BLaER1 treated with 17β-estradiol and CSF1 and Interleukin-3, amounts not matched to agents 10 nM and 100 nM (cell line): ENCODE measurements at regions not wholly inside any gene's neighbourhood (a gene's known extent, or its start where the extent isn't known, plus 50 kb on each side); places are given as distances from the start of the nearest gene placed in this dataset.

Experiments used
- H3K27ac ChIP-seq, 11 experiments: shearing (Covaris generic); formaldehyde crosslinking; 2 replicates each; pipeline ENCODE4 v1.8.1; 2022
- H3K27me3 ChIP-seq, 11 experiments: shearing (Covaris generic); formaldehyde crosslinking; 2 replicates each; pipeline ENCODE4 v1.8.1; 2022
- H3K36me3 ChIP-seq, 11 experiments: shearing (Covaris generic); formaldehyde crosslinking; 2 replicates each; pipeline ENCODE4 v1.8.1; 2022
- H3K4me1 ChIP-seq, 10 experiments: shearing (Covaris generic); formaldehyde crosslinking; 2 replicates each; pipeline ENCODE4 v1.8.1; 2022
- H3K4me2 ChIP-seq, 11 experiments: shearing (Covaris generic); formaldehyde crosslinking; 2 replicates each; pipeline ENCODE4 v1.8.1; 2022
- H3K4me3 ChIP-seq, 10 experiments: shearing (Covaris generic); formaldehyde crosslinking; 2 replicates each; pipeline ENCODE4 v1.8.1; 2022
- H3K9ac ChIP-seq, 11 experiments: shearing (Covaris generic); formaldehyde crosslinking; 2 replicates each; pipeline ENCODE4 v1.8.1; 2022
- H3K9me3 ChIP-seq, 11 experiments: shearing (Covaris generic); formaldehyde crosslinking; replicated peaks in 1 of 11; 2 replicates each; pipeline ENCODE4 v1.8.1; 2022
- H4K20me1 ChIP-seq, 11 experiments: shearing (Covaris generic); formaldehyde crosslinking; 2 replicates each; pipeline ENCODE4 v1.8.1; 2022
- Cebpa-rat ChIP-seq, 11 experiments: shearing (Covaris generic); IDR thresholded peaks; 2 replicates each; pipeline ENCODE4 v1.8.1; 2022

DNA sequence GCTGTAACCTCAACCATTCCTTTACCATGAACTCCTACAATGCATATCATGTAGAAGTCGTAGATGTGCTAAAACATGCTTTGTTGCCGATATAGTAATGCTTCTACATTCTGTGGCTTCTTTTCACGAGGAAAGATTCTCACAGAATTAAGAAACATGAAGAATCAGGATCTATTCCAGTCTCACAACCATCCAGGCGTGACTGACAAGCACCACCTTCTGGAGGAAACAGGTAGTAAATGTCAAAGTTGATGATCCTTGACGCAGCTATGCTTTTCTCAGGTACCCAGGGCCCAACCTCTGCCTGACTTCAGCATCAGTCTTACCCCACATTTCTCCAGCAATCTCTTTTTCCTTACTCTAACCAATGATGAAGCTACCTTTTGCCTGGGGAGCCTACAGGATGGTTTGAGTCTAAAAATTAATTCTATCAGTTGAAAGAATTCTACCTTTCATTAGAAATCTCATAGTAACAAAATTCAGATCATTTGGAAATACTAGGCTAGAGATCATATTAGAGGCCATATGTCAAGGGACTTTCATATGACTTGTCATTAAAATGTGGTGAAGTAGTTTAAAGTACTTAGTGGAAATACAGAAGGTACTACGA is 123.3 kb upstream of the RND3 start:
- Histone ChIP-seq H3K4me1 (peaks cover 0 to 42% (median 14%) of the 10 kb centered on the region in 10 experiments; a peak in 17 of 20 replicates), H3K9me3 (no peaks in the 10 kb centered on the region), H3K4me2 (peak overlapping the region in 7 of 11 experiments; percentile 12 to 37 (median 25); a peak in 12 of 22 replicates), H3K36me3 (no peaks in the 10 kb centered on the region), H3K27ac (no peak overlapping the region), H3K4me3 (no peak overlapping the region), H3K9ac (no peak overlapping the region), H4K20me1 (no peaks in the 10 kb centered on the region), H3K27me3 (no peaks in the 10 kb centered on the region)
- no peak for TF ChIP-seq Cebpa-rat (IDR thresholded peaks at IDR 0.05)

DNA sequence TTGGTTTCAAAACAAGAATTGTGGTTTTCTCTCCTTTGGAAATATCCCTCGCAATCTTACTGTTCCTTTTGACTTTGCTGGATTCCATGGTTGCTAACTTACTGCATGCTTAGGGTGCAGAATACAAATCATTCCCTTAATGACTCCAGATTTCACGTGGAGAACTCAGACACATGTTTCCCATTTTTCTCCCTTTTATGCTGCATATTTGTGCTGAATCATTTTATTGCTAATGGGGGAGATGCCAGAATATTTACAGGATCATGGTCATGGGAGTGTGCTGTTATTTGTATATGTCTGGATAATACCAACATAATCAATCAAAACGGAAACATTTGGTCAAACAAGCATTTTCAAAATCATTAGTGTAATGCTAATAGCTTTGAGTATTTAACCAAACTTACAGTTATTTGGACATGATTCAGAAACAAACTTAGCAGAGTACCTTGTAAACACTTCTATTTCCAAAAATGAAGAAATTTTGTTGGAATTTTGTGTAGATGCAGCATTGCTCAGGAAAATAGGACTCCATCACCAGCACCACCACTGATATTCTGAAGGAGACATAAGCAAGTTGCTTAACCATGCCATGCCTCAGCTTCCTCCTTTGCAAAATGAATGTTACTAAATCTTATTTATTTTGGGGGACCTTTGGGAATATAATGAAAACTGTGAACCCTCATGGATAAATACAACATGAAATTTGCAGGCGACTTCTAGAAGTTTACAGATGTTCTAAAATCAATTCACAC is 122.5 kb upstream of the RND3 start:
- H3K27me3 ChIP-seq: no peaks in the 10 kb centered on the region
- H4K20me1 ChIP-seq: no peaks in the 10 kb centered on the region
- no peak for TF ChIP-seq Cebpa-rat (IDR thresholded peaks at IDR 0.05)
- peak overlapping the region in 7 of 11 experiments; percentile 12 to 37 (median 25); a peak in 12 of 22 replicates for H3K4me2 ChIP-seq
- H3K36me3 ChIP-seq: no peaks in the 10 kb centered on the region
- H3K4me3 ChIP-seq: no peak overlapping the region
- H3K9ac ChIP-seq: no peak overlapping the region
- H3K27ac ChIP-seq: no peak overlapping the region
- peaks cover 0 to 42% (median 14%) of the 10 kb centered on the region in 10 experiments; a peak in 17 of 20 replicates for H3K4me1 ChIP-seq
- H3K9me3 ChIP-seq: no peaks in the 10 kb centered on the region

DNA sequence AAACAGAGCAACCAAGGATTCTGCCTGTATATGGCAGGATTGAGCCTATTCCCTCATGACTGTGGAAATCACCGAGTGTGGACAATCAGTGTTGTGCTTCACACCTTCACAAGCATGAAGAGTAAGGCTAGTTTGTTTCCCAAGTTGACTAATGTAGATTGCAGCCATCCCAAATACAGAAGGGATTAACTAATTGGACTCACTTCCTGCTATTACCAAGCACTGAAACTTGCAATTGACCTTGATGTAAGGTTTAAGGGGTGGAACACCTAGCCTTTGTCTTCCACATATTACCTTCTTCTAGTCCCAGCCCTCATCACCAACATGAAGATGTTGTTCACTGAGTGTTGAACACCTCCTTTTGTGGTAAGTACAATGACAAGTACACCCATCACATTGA is 120.9 kb upstream of the RND3 start:
- no peak overlapping the region for H3K9ac ChIP-seq
- TF ChIP-seq Cebpa-rat (IDR thresholded peaks at IDR 0.05): no peak
- H3K4me3 ChIP-seq: no peak overlapping the region
- no peaks in the 10 kb centered on the region for H3K9me3 ChIP-seq
- H3K4me2 ChIP-seq: no peak overlapping the region
- H3K27ac ChIP-seq: no peak overlapping the region
- no peaks in the 10 kb centered on the region for H4K20me1 ChIP-seq
- H3K36me3 ChIP-seq: no peaks in the 10 kb centered on the region
- peaks cover 0 to 38% (median 14%) of the 10 kb centered on the region in 10 experiments; a peak in 17 of 20 replicates for H3K4me1 ChIP-seq
- no peaks in the 10 kb centered on the region for H3K27me3 ChIP-seq

DNA sequence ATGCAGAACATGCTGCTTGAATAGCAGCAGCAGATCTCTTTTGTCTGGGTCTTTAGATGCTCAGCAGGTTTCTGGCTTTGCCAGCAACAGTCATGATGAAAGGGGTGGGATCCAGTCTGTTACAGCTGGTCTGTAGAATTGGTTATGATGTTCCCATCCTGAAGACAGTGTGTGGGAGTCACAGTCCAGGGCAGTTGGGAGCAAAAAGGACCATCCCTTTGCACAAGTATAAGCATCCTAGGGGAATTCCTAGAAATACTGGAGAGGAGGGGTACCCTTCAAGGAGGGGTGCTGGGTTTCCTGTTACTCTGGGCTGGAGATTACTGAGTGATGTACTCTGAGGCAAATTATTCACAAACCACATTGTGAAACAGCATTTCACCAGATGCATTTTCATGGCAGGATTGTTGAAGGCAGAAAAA is 119.9 kb upstream of the RND3 start:
- no peaks in the 10 kb centered on the region for H3K27me3 ChIP-seq

DNA sequence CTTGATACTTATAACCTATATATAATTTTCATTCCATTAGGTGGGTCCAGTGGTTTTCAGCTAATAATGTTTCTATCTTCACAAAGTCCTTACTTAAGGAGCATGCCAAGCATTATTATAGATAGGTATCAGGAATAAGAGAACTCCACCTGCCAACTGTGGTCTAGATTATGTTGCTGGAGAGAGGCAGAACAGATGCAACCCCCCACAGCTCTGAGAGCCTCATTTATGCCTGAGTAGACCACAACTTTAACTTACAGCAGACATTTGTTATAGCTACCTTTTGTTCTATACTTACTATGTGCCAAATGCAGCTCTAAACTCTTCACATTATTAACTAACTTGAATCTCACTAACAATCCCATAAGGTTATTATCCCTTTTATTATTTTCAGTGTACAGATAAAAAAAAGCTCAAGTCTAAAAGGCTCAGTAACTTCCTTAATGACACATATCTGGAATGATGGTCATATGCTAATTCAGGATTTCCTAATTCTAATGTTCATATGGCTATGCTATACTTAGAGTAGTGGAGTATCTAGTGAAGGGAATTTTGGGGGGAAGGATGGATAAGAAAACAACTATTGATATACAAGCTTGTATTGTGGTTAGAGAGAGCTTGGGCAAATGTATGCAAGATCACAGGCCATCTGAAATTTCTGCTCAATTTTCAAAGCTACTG is 119.1 kb upstream of the RND3 start:
- no peaks in the 10 kb centered on the region for H3K36me3 ChIP-seq
- TF ChIP-seq Cebpa-rat (IDR thresholded peaks at IDR 0.05): no peak
- no peaks in the 10 kb centered on the region for H4K20me1 ChIP-seq
- H3K27ac ChIP-seq: no peak overlapping the region
- H3K9me3 ChIP-seq: no peaks in the 10 kb centered on the region
- peak overlapping the region in 2 of 11 experiments; percentile 18 to 41; a peak in 3 of 22 replicates for H3K4me2 ChIP-seq
- no peak overlapping the region for H3K9ac ChIP-seq
- H3K4me1 ChIP-seq: peaks cover 0 to 30% (median 14%) of the 10 kb centered on the region in 10 experiments; a peak in 17 of 20 replicates
- H3K27me3 ChIP-seq: no peaks in the 10 kb centered on the region
- H3K4me3 ChIP-seq: no peak overlapping the region

More for the DNA sequence above, 119.9 kb upstream of the RND3 start:
- Histone ChIP-seq H3K9me3 (no peaks in the 10 kb centered on the region), H3K4me3 (no peak overlapping the region), H3K27ac (no peak overlapping the region), H3K4me1 (peaks cover 0 to 30% (median 14%) of the 10 kb centered on the region in 10 experiments; a peak in 17 of 20 replicates), H3K36me3 (no peaks in the 10 kb centered on the region), H4K20me1 (no peaks in the 10 kb centered on the region), H3K4me2 (peak overlapping the region in 2 of 11 experiments; percentile 7 to 41; a peak in 1 of 22 replicates), H3K9ac (no peak overlapping the region)
- TF ChIP-seq Cebpa-rat (IDR thresholded peaks at IDR 0.05): no peak

DNA sequence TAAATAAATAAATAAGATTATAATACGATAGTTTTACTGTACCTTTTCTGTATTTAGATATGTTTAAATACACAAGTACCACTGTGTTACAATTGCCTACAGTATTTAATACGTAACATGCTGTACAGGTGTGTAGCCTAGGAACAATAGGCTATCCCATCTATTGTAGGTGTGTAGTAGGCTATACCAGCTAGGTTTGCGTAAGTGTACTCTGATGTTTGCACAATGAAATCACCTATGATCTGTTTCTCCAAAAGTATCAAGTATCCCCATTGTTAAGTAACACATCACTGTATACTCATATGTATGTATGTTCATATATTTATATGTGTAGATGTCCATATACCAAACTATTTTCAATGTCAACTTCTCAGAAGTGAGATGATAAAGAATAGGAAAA is 118.2 kb upstream of the RND3 start:
- H3K9ac ChIP-seq: no peak overlapping the region
- H3K9me3 ChIP-seq: no peaks in the 10 kb centered on the region
- H3K27ac ChIP-seq: no peak overlapping the region
- no peak overlapping the region for H3K4me2 ChIP-seq
- no peak overlapping the region for H3K4me3 ChIP-seq
- TF ChIP-seq Cebpa-rat (IDR thresholded peaks at IDR 0.05): no peak
- peaks cover 0 to 30% (median 11%) of the 10 kb centered on the region in 10 experiments; a peak in 17 of 20 replicates for H3K4me1 ChIP-seq
- no peaks in the 10 kb centered on the region for H3K36me3 ChIP-seq
- no peaks in the 10 kb centered on the region for H3K27me3 ChIP-seq
- H4K20me1 ChIP-seq: no peaks in the 10 kb centered on the region

DNA sequence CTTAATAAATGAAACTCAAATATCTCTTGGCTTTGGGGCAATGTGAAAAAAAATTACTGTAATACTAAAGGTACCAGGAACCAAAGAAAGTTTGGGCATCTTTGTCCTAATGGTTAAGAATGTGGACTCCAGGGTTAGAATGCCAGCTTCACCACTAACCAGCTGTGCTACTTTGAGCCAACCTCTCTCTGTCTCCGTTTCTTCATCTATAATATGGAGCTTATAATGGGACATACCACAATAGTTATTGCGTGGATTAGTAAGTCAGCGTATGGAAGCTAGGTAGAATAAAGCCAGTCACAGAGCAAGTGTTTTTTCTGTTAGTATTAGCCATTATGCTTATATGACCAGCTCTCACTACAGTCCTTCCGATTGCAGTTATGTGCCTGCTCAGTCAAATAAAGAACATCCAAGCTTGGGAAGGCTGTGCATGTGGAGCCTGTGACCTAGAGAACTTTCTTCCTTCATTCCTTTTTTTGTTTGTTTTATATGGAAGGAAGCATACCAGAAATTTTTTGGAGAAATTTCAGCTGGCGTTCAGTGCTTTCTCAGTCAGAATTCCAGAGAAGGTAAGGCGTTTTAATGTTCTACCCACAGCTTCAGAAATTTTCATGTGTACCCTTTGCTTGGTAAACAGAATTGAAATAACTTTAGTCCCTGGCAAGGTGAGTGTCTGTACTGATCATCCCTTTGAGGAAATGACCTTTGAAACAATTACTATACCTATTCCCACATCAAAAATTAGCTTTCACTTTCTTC is 114.0 kb upstream of the RND3 start:
- TF ChIP-seq Cebpa-rat (IDR thresholded peaks at IDR 0.05): no peak
- no peak overlapping the region for H3K9ac ChIP-seq
- H3K27me3 ChIP-seq: no peaks in the 10 kb centered on the region
- no peaks in the 10 kb centered on the region for H4K20me1 ChIP-seq
- H3K4me3 ChIP-seq: no peak overlapping the region
- no peak overlapping the region for H3K4me2 ChIP-seq
- peaks cover 0 to 5% (median 0%) of the 10 kb centered on the region in 10 experiments; a peak in 6 of 20 replicates for H3K4me1 ChIP-seq
- H3K27ac ChIP-seq: no peak overlapping the region
- no peaks in the 10 kb centered on the region for H3K36me3 ChIP-seq
- no peaks in the 10 kb centered on the region for H3K9me3 ChIP-seq

DNA sequence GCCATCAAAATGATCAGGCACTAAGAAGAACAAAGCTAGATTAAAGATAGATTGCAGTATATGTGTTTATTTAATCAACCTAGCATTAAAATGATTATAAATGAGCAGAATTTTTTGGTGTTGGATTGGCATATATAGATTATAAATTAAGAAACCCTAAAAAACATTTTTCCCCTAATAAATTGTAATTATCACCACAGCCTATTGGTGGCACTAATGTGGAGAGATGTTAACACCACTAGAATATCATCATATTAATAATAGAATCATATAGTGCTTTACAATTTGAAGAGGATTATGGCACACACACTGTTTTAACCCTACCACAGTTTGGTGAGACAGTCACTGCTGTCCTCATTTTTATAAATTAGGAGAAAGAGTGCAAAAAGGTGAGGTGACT is 112.4 kb upstream of the RND3 start:
- Histone ChIP-seq H3K27ac (no peak overlapping the region), H3K9ac (no peak overlapping the region), H3K4me2 (no peak overlapping the region), H3K36me3 (no peaks in the 10 kb centered on the region), H3K27me3 (no peaks in the 10 kb centered on the region), H3K4me3 (no peak overlapping the region), H4K20me1 (no peaks in the 10 kb centered on the region), H3K4me1 (peaks cover 0 to 5% (median 0%) of the 10 kb centered on the region in 10 experiments; a peak in 3 of 20 replicates), H3K9me3 (no peaks in the 10 kb centered on the region)
- TF ChIP-seq Cebpa-rat (IDR thresholded peaks at IDR 0.05): no peak
